Urinary bladder (tissue), 3 donors: ENCODE measurements at regions not wholly inside any gene's neighbourhood (a gene's known extent, or its start where the extent isn't known, plus 50 kb on each side); places are given as distances from the start of the nearest gene placed in this dataset.

Source experiments
- DNase-seq: peaks from one replicate; pipeline ENCODE4 v3.0.0-alpha.2; 2015; ENCODE audit errors: extremely low spot score
- H3K27ac ChIP-seq: one replicate; pipeline ENCODE4 v1.5.1; 2013; ENCODE audit warnings: low read depth, mild to moderate bottlenecking, moderate library complexity
- H3K36me3 ChIP-seq: one replicate; pipeline ENCODE4 v1.6.1; 2013; ENCODE audit warnings: mild to moderate bottlenecking, moderate library complexity; ENCODE audit not compliant: insufficient read depth
- H3K4me1 ChIP-seq: one replicate; pipeline ENCODE4 v1.6.1; 2013; ENCODE audit warnings: mild to moderate bottlenecking, moderate library complexity; ENCODE audit not compliant: insufficient read depth
- H3K4me3 ChIP-seq: one replicate; pipeline ENCODE4 v1.5.1; 2013; ENCODE audit warnings: low read depth, low read length
- WGBS: extraction: QIAGEN DNeasy Blood & Tissue Kit; methylation state at CpG from one replicate; pipeline ENCODE4 v1.1.7; 2013; 5-methylcytosine and 5-hydroxymethylcytosine counted together
- donor health status: healthy with polysubstance abuse.
- donor health status: healthy.

DNA sequence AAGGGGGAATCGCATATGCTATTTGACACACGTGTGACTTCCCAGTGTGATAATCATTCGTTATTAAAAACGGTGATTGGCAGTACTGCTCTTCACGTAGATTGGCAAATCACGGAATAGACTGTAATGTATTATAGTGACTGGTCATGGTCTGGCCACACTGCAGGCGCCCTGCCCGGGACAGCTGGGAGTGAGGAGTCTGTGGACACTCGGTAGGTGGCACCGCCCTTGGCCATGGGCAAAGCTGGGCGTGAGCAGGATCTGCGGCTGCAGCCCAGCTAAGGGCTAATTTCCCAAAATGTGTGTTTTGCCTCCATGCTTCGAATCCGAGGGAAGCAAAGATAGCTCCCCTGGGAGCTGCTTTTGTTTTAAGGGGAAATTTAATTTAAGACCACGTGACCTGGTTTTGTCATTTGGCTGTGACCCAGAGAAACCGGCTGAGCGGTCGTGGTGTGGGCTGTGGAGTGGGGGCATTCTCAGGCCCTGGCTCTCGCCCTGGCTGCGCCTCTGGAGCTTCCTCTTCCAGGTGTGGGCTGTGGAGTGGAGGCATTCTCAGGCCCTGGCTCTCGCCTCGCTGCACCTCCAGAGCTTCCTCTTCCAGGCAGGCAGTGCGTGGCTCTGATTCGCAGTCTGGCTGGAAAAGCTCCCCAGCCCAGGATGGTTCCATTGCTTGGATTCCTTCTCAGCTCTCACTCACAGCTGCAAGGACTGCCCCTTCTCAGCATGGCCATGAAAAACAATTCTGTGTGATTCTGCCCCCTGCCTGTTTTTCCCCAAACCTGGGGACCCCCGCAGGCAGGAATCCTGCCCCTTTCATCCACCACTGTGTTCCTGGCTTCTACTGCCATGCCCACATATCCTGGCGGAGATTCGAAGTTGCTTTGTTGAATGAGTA lies 131.1 kb downstream of the OLFM1 start:
- H3K4me3 ChIP-seq: no peak overlapping the region
- no peak for DNase-seq

DNA sequence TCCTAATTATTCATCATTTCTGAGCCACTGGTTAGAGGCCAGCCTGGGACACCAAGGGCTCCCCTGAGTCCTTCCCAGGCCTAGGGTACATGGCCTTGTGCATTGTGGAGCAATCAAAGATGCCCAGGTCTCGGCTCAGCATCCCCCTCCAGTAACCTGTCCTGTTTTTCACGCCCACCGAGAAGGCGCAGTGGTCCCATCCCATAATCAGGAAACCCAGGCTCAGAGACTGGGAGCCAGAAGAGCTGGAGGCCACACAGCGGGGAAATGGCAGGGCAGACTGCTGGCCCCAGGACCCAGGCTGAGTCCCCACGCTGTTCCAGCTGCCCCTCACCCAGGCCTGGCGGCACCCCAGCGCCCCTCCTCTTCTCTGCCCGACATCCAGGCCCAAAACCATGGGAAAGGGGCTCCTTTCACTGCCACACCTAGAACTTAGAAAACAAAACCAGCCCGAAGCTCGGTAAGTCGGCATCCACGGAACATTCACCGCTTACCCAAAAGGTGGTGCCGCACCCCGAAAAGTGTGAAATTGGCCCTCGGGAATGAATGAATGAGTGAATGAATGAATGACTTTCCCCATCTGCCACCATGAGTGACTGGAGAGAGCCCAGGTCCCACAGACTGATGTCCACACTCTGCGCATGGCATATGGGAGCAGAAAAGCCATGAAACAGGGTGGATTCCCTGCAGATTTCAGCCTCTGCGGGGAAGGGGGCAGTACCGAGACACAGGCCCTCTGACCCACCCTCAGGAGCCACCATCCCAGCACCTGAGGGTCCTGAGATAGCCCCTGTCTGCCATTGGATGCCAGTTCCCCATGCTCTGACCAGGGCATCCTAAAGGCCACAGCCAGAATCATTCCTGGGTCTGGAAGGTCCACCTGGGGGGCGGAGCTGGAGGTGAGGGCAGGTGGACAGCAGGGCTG lies 132.5 kb downstream of the OLFM1 start:
- no peak for DNase-seq
- Histone ChIP-seq H3K4me3 (no peak overlapping the region), H3K4me1 (no peaks in the 10 kb centered on the region), H3K27ac (no peak overlapping the region), H3K36me3 (no peaks in the 10 kb centered on the region)
- WGBS: 93% methylated on average over 21 of the region's 21 CpGs

More for the DNA sequence above, 131.1 kb downstream of the OLFM1 start:
- H3K27ac ChIP-seq: no peak overlapping the region
- 36% methylated on average over 27 of the region's 27 CpGs for WGBS
- H3K4me1 ChIP-seq: no peaks in the 10 kb centered on the region
- H3K36me3 ChIP-seq: no peaks in the 10 kb centered on the region

DNA sequence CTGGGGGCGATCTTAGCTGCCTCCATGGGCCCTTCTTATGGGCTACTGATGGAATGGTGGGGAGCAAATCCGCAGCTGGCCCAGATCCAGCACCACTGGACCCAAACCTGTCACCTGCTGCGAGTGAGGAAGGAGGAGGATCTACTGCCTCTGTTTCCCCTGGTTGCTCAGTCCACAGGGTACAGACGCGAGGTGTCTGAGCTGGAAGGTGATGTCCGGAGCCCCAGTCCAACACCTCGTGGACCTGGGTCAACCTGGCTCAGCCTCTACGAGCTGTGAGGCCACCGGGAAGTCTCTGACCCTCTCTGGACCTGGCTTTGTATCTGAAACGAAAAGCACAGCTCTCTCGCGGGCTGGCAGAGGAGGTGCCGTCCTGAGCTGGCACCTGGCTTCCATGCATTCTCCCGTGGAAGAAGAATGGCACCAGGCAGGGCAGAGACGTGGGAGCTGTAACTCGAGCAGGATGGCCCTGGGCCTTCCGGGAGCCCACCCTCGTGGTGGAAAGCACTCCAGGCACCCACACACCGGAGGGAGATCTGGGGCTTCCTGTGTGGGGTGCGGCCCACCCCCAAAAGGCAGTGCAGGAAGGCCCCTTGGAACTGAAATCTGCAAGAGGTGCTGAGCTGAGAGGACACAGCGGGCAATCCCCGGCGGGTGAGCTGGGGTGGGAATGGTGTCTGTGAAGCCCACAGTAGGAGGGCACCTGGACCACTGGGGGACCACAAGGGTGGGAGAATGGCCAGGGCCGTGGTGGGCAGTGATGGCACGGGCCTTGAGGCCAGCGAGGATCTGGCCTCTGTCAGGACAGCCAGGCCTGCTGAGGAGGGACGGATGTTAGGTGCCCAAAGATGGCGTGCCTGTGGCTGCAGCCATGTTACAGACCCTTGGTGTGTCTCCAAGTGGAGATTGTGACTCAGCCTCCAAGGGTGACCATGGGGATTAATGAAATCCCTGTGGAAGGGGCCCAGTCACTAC lies 133.4 kb downstream of the OLFM1 start:
- Histone ChIP-seq H3K36me3 (no peaks in the 10 kb centered on the region), H3K4me3 (no peak overlapping the region), H3K4me1 (no peaks in the 10 kb centered on the region), H3K27ac (no peak overlapping the region)
- 86% methylated on average over 28 of the region's 28 CpGs for WGBS
- DNase-seq: no peak

DNA sequence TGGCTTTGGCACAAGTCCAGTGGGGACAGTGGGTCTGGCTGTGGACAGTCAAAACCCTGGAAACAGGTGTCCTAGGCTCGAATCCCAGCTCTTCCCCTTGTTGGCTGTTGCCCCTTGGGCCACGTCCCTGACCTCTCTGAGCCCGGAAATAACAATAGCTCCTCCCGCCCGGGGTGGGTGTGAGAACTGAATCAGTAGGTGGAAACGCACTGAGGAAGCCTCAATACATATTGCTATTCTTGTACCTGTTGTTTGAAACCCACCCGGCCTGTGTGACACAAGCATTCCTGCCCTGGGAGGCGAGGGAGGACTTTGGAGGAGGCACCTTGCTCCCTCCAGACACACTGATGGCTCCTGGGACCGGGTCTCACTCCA lies 134.1 kb downstream of the OLFM1 start:
- H3K36me3 ChIP-seq: no peaks in the 10 kb centered on the region
- H3K27ac ChIP-seq: no peak overlapping the region
- 78% methylated on average over 9 of the region's 9 CpGs for WGBS
- no peak for DNase-seq
- H3K4me1 ChIP-seq: no peaks in the 10 kb centered on the region
- H3K4me3 ChIP-seq: no peak overlapping the region

DNA sequence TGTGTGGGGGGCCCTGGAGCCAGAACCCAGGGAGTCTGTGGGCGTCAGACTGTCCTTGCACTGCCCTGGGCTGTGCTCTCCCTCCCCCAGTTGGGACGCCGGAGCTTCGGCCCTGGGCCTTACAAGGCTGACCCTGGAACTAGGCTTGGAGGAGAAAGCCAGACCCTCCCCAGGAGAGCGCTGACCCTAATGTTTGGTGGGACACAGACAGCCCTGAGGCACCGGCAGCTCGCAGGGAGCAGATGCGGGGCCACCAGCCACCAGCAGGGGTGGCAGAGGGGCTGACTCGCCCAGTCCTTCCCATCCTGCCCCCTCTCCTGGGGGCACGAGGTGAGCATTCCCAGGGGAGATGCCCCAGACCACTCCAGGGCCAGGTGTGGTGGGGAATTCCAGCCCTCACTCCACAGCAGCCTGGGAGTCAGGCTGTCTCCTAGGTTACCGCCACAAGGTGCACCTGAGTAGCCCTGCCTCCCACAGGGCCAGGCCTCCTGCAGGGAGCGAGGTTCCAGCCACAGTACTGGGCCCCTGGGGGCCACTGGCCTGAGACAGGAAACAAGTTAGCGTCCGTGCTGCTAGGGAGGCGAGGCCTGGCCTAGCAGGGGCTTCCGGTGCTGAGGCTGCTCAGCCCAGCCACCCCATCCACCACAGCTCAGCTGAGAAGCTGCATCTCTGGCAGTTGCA lies 134.6 kb downstream of the OLFM1 start:
- Histone ChIP-seq H3K4me3 (no peak overlapping the region), H3K4me1 (no peaks in the 10 kb centered on the region), H3K36me3 (no peaks in the 10 kb centered on the region), H3K27ac (no peak overlapping the region)
- DNase-seq: no peak
- 76% methylated on average over 16 of the region's 16 CpGs for WGBS

DNA sequence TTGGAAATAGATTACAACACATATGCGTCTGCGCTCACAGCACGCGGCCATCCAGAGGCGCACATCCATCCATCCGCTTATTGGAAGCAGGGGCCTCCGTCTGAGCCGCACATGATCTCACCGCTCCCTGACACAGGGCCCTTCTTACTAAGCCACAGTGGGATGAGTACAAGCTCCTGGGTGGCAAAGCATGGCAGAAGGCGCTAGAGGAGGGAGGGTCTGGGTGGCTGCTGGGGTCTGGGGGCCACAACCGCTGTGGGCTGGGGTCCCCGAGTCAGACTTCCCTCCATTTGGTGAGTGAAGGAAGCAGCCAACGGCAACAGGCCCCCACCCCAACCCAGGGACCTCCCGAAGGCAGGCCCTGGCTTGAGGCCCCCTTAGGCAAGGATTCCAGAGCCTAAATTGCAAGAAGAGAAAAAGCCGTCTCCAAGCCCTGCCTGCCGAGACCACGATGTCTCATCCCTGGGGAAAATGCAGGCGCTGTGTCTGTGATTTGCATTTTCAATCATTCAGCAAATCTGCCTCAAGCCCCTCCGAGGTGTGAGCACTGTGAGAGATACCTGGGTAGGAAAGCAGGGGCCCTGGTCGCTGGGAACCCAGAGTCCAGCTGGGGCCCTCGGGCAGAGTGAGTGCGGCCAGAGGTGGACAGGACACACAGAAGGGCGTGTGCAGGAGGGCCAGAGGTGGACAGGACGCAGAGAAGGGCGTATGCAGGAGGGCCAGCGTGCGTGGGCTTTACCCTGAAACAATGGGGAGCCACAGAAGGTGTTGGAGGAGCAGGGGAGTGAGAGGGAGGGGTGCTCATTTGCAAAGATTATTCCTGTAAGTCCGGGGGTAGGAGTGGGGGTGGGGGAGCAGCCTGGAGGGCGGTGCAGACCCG lies 135.7 kb downstream of the OLFM1 start:
- WGBS: 69% methylated on average over 30 of the region's 30 CpGs
- no peak for DNase-seq
- Histone ChIP-seq H3K4me1 (no peaks in the 10 kb centered on the region), H3K36me3 (no peaks in the 10 kb centered on the region), H3K27ac (no peak overlapping the region), H3K4me3 (no peak overlapping the region)

DNA sequence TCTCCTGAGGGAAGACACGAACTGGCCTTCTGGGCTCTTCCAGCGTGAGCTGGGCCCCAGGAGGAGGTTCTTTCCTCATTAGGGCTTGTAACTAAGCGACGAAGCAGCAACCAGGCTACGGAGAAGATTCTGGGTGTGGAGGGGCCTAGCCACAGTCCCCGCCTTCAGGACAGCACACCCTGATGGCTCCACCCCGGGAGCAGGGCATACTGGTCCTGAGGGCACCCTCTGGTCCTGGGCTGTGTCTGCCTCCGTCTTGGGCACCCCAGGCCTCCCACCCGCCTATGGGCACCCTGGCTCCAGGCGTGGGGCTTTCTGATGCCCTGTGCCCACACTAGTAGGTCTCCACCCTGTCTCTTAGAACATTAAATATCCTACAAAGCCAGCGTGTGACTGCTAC lies 136.4 kb downstream of the OLFM1 start:
- Histone ChIP-seq H3K36me3 (no peaks in the 10 kb centered on the region), H3K27ac (no peak overlapping the region), H3K4me1 (no peaks in the 10 kb centered on the region), H3K4me3 (no peak overlapping the region)
- 78% methylated on average over 11 of the region's 11 CpGs for WGBS
- no peak for DNase-seq

DNA sequence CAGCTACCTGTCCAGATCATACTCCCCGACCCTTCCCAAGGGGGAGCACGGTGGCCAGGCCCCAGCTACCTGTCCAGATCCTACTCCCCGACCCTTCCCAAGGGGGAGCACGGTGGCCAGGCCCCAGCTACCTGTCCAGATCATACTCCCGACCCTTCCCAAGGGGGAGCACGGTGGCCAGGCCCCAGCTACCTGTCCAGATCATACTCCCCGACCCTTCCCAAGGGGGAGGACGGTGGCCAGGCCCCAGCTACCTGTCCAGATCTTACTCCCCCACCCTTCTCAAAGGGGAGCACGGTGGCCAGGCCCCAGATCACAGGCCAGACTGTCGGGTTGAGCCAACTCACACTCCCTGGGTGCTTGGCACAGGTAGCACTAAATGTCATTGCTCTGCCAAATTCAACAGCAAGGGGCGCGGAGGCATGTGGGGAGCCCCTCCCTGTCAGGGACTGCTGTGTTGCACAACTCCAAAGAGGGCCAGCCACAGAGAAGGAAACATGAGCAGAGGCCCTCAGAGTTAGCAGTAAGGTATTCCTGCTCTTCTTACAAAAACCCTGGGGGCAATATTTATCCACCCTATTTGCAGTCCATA lies 136.9 kb downstream of the OLFM1 start:
- no peaks in the 10 kb centered on the region for H3K4me1 ChIP-seq
- no peak for DNase-seq
- no peak overlapping the region for H3K27ac ChIP-seq
- no peaks in the 10 kb centered on the region for H3K36me3 ChIP-seq
- 78% methylated on average over 12 of the region's 12 CpGs for WGBS
- no peak overlapping the region for H3K4me3 ChIP-seq

DNA sequence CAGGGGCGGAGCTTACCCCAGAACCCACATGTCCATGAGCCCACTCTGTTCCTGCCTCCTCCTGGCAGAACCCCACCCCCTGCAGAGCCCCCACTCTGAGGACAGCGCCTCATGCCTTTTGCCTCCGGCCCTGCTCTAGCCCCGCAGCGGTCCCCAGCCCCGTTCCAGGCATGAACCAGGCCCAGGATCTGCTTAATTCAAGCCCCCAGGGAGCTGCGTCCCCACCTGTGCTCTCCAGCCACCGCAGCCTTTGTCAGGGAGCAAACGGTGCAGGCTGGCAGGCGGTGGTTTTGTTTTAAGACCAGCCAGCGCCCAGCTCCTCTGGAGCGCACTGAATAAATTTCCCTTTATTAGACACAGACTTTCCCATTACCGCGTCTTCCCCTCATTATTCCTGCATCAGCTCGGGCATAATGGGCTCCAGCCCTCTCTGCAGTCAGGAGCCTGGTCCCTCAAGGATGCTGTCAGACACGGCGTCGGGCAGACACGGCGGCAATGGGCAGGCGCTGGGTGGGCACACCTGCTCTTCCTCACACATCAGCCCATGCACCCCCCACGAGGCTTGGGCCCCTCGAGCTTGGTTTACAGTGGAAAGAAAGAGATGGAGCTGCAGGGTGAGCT lies 137.6 kb downstream of the OLFM1 start:
- Histone ChIP-seq H3K4me3 (no peak overlapping the region), H3K27ac (no peak overlapping the region), H3K36me3 (no peaks in the 10 kb centered on the region), H3K4me1 (no peaks in the 10 kb centered on the region)
- DNase-seq: no peak
- WGBS: 71% methylated on average over 23 of the region's 23 CpGs

DNA sequence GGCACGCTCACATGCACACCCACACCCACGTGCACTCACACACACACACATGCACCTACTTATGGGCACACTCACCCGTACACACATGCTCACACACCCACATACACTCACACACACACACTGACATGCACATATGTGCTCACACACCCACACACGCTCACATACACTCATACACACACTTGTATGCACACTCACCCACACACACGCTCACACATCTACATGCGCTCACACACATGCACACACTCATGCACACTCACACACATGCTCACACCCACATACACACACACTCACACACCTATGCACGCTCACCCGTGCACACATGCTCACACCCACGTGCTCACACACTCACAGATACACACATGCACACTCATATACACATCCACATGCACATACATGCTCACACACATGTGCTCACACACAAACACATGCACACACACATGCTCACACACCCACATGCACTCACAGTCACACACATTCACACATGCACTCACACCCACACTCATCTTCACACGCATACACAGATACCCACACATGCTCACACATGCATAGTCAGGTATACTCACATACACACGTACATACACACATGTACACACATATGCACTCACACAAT lies 138.3 kb downstream of the OLFM1 start:
- no peaks in the 10 kb centered on the region for H3K36me3 ChIP-seq
- H3K4me3 ChIP-seq: no peak overlapping the region
- WGBS: 95% methylated on average over 11 of the region's 11 CpGs
- no peak for DNase-seq
- H3K27ac ChIP-seq: no peak overlapping the region
- H3K4me1 ChIP-seq: no peaks in the 10 kb centered on the region

DNA sequence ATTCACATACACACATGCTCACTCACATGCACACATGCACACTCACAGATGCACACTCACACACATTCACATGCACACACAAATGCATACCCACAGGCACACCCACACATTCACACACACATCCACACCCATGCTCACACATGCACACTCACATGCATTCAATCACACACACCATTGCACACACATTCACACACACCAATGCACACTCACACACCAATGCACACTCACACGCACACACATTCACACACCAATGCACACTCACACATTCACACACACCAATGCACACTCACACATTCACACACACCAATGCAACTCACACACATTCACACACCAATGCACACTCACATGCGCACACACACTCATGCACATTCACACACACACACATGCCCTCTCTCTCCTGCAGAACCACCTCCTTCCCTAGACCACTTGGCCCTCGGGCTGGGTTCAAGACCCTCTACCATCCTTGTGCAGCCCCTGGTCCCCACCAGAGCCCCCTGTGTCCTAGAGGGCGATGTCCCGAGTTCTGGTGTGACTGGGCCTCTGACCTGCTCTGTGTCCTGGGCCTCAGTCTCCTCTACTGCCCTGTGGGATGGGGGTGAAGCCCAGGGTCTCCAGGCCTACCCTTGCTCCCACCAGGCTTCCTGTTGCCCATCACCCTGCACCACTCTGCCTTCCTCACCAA lies 139.0 kb downstream of the OLFM1 start:
- no peak overlapping the region for H3K4me3 ChIP-seq
- H3K4me1 ChIP-seq: no peaks in the 10 kb centered on the region
- H3K27ac ChIP-seq: no peak overlapping the region
- H3K36me3 ChIP-seq: no peaks in the 10 kb centered on the region
- DNase-seq: no peak
- 94% methylated on average over 5 of the region's 5 CpGs for WGBS
